Stimulated activated CD4-positive, alpha-beta T cell treated with anti-CD3 and anti-CD28 coated beads, TNF-alpha, amount 100 ng/mL, for 48 hours (primary cell): ENCODE measurements at regions not wholly inside any gene's neighbourhood (a gene's known extent, or its start where the extent isn't known, plus 50 kb on each side); places are given as distances from the start of the nearest gene placed in this dataset.

Experiments used
- DNase-seq, 3 donors: peaks; one replicate each; pipeline ENCODE4 v3.0.0-alpha.2; 2020; ENCODE audit warnings: low read depth in 3 of 3

DNA sequence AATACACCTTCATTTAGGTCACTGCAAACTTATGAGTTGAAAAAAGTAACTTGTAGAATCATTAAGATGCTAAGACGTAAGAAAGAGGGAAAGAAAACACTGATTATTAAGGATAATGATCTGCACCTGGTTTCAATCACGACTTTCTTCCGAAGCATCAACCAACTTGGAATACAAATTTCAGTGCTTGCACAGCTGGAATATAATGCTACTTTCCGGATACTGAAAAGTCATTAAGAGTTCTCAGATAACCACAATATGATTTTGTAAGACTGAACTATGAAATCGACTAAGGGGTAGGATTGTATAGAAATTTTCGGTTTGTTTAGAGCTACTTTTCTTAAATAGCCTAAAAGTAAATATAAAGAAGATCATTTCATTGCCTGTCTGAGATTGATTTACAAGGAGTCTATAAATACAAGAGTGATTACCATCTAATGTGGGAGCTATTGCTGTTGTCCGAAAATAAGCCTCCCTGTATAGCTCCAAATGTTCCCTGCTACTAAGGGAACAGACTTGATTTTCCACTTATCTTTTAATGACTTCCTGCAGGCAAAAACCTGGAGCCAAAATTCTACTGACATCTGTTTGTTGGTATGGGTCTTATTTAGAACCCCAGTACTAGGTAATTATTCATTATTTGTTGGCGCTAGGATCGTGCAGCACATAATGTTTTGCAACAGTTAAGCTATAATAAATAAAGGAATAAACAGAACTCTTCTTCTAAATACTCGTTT, 673.3 kb downstream of the KCNT2 start:
- DNase-seq: no peak

DNA sequence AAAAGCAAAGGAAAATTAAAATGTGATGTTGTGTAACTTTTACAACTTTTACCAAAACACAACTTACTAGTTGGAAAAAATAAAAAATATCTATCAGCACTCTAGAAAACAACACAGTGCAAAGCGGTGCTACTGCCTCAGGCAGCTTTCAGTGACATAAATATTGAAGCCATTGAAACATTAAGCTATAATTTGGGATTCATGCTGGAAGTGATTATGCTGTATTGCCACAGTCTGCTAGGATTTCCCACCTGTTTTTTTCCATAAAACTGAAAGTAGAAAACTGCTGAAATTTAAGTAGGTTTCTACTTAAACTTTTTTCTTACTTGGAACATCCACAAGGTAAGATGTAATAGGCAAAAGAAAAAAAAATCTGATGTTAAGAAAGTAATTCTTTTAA, 674.4 kb downstream of the KCNT2 start:
- no peak for DNase-seq

DNA sequence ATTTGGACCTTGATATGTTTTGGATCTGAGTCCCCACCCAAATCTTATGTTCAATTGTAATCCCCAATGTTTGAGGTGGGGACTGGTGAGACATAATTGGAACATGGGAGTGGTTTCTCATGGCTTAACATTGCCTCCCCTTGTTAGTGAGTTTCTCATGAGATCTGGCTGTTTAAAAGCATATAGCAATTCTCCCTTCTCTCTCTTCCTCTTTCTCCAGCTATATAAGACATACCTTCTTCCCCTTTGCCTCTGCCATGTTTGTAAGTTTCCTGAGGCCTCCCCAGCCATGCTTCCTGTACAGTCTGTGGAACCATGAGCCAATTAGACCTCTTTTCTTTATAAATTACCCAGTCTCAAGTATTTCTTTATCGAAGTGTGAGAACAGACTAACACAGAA, 692.4 kb downstream of the KCNT2 start:
- no peak for DNase-seq

DNA sequence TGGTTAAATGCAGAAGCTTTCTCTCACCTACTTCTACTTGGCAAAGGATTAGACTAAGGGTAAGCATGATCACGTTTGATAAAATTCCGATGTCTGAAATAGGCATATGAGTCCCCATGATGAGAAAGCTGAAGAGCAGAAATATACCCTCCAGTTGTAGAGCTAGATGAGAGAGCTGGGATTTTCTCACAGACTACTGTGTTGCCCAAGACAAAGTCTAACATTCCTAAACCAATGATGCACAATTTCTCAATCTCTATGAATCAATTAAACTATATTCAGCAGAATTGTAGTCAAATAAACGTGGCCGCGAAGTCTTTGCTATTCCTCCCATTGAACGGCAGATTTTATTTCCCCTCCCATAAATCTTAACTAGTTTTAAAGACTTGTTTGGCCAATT, 699.2 kb downstream of the KCNT2 start:
- no peak for DNase-seq

DNA sequence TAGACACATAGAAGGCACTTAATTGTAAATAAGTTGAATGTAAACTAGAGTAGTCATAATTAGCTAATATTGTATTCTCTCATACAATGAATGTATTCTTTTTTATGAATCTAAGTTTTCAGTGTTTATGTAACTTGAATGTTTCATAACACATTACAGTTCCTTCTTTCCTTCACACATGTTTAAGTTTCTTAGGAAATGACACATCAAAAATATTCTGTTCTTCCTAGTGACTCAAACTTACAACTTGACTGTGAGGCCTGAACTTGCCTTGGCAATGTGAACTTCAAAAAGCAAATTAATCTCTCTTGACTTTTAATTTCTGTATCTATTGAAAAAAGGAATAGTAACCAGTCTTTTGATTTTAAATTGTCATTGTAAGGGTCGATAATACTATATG, 700.1 kb downstream of the KCNT2 start:
- no peak for DNase-seq

DNA sequence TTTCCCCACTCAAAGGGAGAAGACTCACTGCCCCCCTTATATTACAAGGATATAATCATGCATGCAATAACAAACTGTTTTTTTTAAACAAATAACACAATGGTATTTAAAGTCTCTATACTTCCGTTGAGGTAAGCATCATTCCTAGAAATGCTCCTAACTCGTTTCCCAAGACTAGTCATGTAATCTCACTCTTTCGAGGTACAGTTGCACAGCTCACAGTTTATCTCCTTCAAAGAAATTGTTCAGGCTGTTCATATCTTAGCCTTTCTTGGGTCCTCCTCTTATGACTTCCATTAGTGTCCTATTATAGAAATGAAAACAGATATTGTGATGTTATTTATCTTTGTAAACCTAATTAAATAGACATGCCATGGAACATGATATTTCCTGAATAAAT, 705.0 kb downstream of the KCNT2 start:
- DNase-seq: no peak

DNA sequence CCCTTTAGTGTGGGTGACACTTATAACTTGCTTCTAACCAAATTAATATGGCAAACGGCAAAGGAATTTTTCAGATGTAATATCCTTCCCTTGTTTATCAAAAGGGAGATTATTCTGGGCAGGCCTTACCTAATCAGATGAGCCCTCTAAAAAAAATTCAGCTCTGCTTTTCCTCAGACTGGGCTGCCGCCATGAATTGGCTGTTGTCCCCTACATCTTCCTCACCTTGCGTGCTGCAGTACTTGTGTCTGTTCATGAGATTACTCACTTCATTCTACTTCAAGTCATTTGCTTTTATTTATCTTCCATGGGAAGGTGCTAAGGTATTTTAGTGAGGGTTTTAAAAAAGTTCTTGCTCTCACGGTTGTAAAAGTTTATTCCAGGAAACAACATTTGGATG, 705.5 kb downstream of the KCNT2 start:
- DNase-seq: no peak

DNA sequence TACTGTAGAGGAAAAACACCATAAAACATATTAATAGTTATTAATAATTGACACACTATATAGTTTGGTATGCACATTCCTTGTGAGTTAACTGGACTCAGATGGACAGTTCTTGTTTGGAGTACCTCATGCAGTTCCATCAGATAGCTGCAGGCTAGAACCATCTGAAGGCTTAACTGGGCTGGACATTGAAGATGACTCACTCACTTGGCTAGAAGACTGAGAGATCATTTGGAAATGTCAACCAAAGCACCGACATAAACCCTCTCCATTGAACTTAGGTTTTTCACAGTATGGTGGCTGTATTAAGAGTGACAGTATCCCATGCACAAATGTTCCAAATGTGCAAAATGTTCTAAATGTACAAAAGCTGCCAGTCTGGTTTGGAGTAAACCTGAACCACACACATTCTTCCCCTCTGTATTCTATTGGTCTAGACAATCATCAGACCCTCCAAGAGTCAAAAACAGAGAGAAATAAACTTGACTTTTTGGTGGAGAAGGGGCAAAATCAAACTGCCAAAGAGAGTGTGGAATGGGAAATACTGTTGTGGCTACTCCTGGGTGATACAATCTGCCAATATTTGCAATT, 708.4 kb downstream of the KCNT2 start:
- no peak for DNase-seq

DNA sequence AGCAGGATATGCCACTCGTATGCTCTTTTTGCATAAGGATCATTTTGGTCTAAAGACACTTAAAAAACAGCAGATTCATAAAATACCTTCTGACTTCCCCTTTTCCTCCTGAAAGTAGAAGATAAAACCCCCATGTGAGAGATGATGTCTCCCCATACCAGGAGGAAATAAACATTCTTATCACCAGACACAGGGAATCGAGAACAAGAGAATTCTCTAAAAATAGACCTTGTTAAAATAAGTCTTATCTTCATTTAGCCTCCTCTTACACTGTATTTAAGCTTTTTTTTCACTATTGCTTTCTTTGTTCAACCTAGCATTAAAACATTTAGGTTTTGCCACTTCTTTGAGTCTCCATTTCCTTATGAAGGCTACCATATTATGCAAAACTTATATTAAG, 709.3 kb downstream of the KCNT2 start:
- DNase-seq: no peak

DNA sequence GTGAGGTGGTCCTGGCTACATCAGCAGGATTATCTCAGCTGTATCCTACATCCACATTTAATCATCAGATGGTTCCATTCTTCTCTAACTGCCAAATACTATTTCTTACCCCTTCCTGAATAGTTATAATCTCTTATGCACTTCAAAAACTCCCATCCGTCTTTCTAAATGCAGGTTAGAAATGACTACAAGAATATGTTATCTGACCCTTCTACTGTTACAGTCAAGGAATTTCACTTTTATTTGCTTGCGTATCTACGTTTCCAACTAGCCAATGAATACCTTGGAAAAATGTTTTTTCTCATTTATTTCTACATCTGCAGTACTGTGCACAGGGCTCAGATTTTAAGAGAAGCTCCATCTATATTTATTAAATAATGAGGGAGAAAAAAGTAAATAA, 709.9 kb downstream of the KCNT2 start:
- DNase-seq: no peak

DNA sequence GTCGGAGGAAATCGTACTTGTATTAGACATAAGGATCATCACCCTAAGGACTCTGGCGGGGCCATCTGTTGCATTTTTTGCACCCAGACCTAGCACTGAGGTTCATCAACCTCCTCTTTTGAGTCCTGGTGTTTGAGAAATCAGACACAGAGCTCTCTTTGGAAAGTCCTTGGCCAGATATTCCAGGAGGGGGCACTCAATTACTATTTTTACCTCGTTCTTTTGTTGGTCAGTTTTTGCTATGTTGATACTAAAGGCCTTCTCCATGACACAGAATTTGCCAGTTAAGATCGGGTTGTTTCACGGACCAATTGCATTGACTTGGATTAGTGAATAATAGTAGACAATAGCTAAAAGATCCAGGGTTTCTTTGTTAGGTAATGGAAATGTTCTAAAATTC, 711.2 kb downstream of the KCNT2 start:
- no peak for DNase-seq

DNA sequence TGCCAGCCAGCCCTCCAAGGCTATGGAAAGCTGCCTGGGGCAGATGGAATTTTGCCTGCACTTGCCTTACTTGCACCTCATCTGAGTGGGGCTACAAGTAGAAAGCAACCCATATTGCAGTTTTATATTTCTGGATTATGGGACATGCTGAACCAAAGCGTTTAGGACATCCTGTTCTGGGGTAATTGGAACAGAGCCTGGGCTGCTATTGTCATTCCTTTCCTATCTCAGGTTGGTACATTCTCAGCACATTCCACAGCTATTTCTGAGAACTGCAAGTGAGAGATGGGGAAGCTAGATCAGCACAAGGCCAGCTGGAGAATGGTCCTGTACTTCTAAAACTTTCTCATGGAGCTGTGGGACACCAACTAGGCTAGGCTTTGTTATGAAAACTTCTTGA, 713.8 kb downstream of the KCNT2 start:
- no peak for DNase-seq

DNA sequence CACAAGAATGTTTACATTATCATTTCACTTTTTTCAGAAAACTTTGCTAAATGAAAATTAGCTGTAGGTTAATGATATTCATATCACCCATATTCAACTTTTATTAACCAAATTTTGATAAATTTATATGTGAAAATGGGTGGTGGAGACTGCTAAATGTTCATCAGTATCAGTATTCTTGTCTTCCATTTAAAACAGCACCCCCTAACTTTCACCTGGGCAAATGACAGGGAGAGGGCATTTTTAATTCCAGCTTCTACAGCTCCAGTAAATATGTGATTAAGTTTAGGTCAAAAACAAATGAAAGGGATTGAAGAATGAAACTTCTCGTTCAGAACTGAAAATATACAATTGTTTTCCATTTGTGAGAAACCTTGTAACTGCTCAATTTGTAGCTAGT, 722.2 kb downstream of the KCNT2 start:
- DNase-seq: no peak

DNA sequence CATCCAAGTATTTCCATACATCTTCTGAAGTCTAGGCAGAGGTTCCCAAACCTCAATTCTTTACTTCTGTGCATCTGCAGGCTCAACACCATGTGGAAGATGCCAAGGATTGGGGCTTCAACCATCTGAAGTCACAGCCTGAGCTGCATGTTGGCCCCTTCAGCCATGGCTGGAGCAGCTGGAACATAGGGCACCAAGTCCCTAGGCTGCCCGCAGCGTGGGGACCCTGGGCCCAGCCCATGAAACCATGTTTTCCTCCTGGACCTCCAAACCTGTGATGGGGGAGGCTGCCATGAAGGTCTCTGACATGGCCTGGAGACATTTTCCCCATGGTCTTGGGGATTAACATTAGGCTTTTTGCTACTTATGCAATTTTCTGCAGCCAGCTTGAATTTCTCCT, 729.8 kb downstream of the KCNT2 start:
- no peak for DNase-seq

DNA sequence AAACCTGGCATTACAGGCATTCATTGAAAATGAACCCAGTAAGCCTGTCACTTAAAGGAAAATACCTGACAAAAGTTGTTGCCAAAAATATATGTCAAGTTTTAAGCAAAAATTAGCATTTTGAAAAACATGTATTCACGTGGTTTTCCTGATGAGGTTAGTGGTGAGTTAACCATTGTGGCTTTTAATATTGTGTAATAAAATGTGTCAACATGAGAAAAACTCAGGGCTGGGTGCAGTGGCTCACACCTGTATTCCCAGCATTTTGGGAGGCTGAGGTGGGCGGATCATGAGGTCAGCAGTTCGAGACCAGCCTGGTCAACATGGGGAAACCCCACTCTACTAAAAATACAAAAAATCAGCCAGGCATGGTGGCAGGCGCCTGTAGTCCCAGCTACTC, 731.4 kb downstream of the KCNT2 start:
- DNase-seq: no peak

DNA sequence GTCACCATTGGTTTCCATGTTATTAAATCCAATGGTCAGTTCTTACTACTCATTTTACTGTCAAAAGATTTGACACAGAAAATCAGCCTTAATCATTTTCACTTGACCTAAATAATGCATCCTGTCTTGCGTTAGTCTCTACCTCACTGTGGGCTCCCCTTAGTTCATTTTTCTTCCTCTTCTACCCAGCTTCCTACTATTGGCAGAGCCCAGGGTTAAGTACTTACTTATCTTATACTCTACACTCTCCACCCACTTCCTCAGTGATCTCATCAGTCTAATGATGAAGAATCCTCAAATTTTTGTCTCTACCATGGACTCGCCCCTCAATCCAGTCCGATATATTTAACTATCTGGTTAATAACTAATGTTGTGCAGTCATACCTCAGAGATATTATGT, 735.9 kb downstream of the KCNT2 start:
- no peak for DNase-seq

DNA sequence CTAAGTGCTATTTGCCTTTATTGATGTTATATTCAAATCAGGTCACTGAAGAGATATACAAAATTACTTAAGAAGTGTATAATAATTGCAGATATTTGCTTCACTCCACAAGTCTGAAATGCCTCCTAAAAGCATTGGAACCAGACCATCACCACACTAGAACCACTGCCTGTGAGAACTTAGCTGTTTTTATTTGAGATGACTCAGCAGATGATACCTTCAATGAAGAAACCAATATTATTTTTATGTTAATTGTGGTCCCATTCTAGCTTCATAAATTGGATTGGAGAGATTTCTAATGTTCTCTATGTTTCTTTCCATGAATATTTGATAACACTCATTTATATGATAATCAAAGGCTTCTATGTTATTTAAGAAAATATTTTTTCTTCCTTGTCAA, 740.6 kb downstream of the KCNT2 start:
- no peak for DNase-seq

DNA sequence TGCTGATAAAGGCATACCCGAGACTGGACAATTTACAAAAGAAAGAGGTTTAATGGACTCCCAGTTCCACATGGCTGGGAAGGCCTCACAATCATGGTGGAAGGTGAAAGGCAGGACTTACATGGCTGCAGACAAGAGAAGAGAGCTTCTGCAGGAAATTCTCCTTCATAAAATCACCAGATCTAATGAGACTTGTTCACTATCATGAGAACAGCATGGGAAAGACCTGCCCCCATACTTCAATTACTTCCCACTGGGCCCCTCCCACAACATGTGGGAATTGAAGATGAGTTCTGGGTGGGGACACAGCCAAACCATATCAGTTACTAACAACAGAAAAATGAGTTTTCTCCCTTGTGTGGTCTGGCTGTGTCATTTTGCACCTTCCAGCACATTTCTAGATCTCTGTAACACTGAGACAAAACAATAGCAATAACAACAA, 741.4 kb downstream of the KCNT2 start:
- DNase-seq: no peak

DNA sequence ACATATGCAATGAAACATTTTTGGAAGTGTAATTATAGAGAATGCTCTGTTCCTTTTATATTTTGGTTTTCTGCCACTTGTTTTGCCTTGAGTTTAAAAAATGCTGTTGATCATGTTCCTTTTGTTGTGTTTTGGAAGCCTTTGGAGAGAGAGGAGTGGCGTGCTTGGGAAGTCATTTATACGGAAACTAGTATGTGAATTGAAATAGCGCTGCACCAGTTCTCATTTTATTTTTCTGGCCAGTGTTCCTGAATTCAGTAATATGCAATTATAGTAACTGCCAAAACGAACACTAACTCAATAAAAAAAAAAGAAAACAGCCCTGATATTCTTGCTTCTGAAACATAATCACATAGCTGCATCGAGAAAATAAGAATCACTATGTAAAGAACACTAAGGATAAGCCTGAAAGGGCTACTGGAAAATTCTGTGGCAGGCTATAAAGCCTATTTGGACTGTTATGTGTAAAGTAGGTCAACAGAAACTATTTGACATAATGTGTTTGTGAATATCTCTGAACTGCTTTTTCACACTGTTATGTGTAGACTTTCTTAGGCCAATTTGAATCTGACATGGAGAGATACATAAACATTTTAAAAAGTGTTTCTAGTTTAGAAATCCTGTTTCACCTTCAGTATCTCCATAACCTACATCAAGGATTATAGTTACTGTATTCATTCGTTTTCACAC, 742.0 kb downstream of the KCNT2 start:
- no peak for DNase-seq

DNA sequence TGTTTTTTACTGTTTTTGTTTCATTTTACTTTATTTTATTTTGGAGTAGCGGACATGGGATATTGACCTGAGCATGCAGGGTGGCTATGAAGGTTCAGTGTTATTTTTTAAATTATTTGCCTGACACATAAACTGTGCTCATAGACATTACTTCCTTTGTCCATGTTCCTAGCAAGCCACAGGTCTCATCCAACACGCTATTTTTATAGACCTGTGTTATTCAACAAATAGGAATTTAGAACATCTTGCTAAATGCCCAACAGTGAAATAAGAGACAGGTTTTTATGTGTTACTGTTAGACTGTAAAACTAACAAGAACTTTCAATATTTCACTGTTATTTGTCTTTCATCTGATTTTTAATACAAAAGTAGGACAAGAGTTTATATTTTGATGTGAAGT, 756.4 kb downstream of the KCNT2 start:
- DNase-seq: no peak

DNA sequence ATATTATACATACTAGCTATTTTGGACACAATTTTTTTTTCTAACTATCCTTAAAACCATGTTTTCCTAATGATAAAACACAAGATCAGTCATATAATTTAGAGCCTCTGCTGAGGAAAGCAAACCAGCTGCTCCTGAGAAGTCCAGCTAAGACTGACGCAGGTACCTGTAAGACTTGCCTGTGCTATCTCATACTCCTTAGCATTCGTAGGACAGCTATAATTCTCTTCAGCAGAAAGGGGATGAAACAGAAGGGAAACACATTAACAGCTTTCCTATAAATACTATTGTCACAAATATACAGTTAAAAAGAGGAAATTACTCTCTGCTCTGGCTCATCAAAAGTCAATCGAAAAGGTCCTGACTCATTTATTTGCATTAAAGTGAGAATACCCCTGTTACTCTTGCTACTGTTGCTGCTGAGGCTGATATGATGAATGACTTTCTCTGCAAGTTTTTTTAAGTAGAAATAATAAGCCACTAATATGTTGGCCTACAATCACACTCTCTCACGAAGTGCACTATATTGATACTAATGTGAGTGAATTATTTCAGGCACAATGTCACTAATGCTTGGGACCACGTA, 757.1 kb downstream of the KCNT2 start:
- DNase-seq: no peak

DNA sequence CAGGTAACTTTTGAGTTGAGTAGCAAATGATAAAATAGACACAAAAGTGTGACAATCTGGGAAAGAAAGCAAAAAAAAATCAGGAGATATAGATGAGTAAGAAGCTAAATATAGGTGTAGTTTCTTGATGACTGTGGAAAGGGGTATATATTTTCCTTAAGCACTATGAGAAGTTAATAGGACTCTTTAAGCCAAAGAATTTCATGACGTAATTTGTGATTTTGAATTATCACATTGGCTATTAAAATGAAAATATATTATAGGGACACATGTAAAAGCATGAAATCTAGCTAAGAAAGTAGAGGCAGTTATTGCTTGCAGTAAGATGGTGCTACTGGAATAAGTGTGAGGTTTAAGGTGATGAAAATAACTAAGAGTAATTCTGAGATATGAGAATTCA, 759.1 kb downstream of the KCNT2 start:
- no peak for DNase-seq
